ENCODE measurements at regions not wholly inside any gene's neighbourhood (a gene's known extent, or its start where the extent isn't known, plus 50 kb on each side); places are given as distances from the start of the nearest gene placed in this dataset.

DNA sequence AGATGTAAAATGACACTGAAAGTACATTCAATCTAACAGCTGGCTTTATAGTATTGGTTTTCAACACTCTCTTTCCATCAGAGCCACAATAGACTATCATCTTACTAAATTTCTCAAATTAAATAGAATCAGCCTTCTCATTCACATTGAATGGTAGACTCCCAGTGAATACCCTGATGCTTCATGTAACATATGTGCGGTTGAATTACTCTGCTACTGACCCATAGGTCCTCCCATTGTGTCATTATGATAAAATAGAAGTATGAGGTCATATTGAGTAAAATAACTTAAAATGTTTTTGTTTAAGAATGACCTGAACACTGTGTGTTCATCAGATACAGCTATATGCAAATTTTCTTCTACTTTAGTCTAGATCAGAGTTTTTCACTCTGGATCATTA lies 75.9 kb upstream of the ADAMTSL1 start:
- DNase-seq, result no peak

DNA sequence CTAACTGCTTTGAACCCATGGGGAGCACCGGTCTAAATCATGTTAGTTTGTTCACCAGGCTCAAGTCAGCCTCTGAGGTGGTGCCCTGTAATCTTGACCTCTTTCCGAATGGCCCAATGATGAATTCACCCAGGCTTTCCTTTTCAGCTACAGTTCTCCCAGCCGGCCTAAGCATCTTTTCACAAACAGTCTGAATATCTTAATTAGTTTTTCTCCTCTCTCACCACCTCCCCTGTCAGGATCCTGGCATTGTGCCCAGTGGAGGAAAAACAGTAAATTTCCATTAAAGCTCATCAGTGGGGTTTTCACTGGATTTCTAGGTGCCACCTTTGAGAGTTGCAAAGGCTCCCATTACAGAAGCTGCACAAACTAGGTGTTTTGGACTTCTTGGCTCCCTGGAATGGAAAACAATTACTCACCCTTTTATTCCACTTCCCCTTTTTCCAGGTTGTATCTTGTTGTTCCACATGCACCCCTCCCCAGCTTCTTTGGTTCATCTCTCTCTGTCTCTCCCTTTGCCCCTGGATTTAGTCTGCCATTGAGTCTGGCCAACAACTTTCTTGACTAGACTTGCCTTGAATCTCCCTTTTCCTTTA lies 69.4 kb upstream of the ADAMTSL1 start:
- no peak for DNase-seq

- DNase-seq, result no peak
Observed at GRCh38 chr9:18405240-18405639, 68.7 kb upstream of the ADAMTSL1 start.

GRCh38 chr9:18410983-18411382 lies 63.0 kb upstream of the ADAMTSL1 start:
- DNase-seq, result no peak

- no peak for DNase-seq
Observed at GRCh38 chr9:18421391-18421790, 52.6 kb upstream of the ADAMTSL1 start.

DNA sequence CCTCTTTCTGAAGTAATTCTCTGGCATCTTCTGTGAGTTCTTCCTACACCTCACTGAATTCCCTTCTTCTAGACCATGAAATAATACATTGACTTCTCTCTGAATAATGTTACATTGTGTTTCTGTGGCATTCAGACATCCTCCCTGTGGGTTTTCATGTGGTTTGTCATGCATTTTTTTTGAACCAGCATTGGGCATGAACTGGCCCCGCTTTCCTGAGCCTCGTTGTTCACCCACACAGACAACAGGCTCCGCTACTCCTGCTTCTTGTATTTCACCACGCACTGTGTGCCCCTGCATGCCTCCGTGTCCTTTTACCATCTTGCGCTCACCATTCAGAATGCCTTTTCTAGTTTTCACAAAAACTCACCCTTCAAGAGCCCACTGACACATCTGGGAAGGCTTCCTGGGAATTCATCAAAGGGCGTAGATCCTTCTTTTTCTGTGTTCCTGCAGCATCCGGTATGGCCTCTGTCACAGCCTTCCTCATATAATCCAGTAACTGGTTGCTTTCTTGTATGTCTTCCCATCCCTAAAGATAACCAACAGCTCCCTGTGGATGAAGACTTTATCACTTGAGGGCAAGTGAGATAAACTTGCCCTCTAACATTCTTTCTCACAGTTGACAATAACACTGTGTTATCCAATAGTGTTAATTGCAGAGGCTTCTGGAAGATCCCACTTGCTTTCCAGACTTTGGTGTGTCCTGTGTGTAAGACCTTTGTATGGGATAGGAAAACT lies 51.5 kb upstream of the ADAMTSL1 start:
- DNase-seq, result no peak

DNA sequence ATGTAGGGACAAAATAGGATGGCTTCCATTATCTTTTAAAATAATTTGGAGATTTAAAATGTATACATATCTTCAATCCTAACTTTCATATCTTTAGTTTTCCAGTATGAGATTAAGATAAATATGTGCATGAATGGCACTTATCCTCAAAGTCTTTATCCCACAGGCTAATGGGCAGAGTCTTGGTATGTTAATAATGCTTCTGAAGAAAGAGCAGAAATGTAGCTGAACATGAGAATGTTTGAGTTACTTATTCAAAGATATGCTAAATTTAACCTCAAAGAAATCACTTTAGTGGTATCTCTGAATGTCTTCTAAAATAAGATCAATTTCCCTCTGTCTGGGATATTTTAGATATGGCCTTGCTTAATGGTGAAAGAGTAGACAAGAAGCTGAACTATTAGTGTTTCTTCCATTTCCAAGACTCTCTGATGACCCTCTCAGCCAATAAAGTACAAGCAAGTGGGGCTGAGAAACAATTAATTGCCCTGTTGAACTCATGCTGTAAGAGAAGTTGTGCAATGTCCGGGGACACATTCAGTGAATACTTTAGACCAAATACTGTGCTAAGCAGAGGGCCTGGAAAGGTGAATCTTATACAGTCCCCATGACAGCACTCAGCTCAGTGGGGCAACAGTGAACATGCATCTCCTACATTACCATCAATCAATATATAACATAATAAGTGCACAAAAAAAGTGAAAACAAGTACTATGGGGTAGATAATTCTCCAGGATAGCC lies 50.0 kb upstream of the ADAMTSL1 start:
- DNase-seq, result no peak

Data from hematopoietic multipotent progenitor cell treated with erythropoietin and hydrocortisone succinate and interleukin-3 and kit ligand, for 4 days (in vitro differentiated cells).